ENCODE measurements at regions not wholly inside any gene's neighbourhood (a gene's known extent, or its start where the extent isn't known, plus 50 kb on each side); places are given as distances from the start of the nearest gene placed in this dataset.

GRCh38 chrX:97854086-97854485, 970.4 kb downstream of the RPA4 start:
- H4K8ac ChIP-seq (ENCODE audit: low read depth in 2 of 2, low read length in 2 of 2), result no peak overlapping the region
- no peak overlapping the region for H3K18ac ChIP-seq (ENCODE audit: low read depth, low read length)
- in situ Hi-C loops (cut with MboI; ENCODE audit: low sequenced_read_pairs), result no loop called here
- no peak overlapping the region for H2AFZ ChIP-seq (replicated peaks; ENCODE audit: low read length, poor library complexity)
- H2BK5ac ChIP-seq (ENCODE audit: low read depth, low read length, poor library complexity, severe bottlenecking), result no peak overlapping the region
- no peak for ATAC-seq (ENCODE audit: low read depth)
- H3K9ac ChIP-seq (ENCODE audit: low read depth, low read length), result no peak overlapping the region
- no peak overlapping the region for H3K4me2 ChIP-seq (ENCODE audit: low read depth, low read length)
- no peak for DNase-seq
- H2BK15ac ChIP-seq (ENCODE audit: low read depth, low read length), result no peak overlapping the region
- no peak overlapping the region for H4K91ac ChIP-seq (ENCODE audit: insufficient read depth, low read depth, low read length)
- H2BK20ac ChIP-seq (ENCODE audit: low read depth, low read length), result no peak overlapping the region
- H3K27me3 ChIP-seq (ENCODE audit: control insufficient read depth, insufficient read depth, low read length), result no peaks in the 10 kb centered on the region
- intact Hi-C loops (cut with micrococcal nuclease), result no loop called here
- H2AK9ac ChIP-seq (replicated peaks; ENCODE audit: low read depth, low read length, poor library complexity), result no peak overlapping the region
- no peak overlapping the region for H2AK5ac ChIP-seq (ENCODE audit: low read depth, low read length)
- H2BK120ac ChIP-seq (ENCODE audit: low read depth, low read length), result no peak overlapping the region
- no peaks in the 10 kb centered on the region for H3K79me1 ChIP-seq (ENCODE audit: low read depth in 1 of 2, low read length in 2 of 2)
- H3K14ac ChIP-seq (replicated peaks; ENCODE audit: low read depth, low read length), result no peak overlapping the region
- TF ChIP-seq NFE2L2 (IDR thresholded peaks at IDR 0.05; ENCODE audit: low read depth, low read length) (no peak), MAZ (IDR thresholded peaks at IDR 0.05; ENCODE audit: borderline replicate concordance, low read depth, low read length) (no peak), RFX5 (IDR thresholded peaks at IDR 0.05; ENCODE audit: low read depth, low read length) (no peak), POLR2A (IDR thresholded peaks at IDR 0.05; ENCODE audit: low read depth, low read length) (no peak), FOS (IDR thresholded peaks at IDR 0.05; ENCODE audit: low read depth, low read length) (no peak), RCOR1 (IDR thresholded peaks at IDR 0.05; ENCODE audit: insufficient replicate concordance, low read length) (no peak), RAD21 (IDR thresholded peaks at IDR 0.05; ENCODE audit: low read length) (no peak), SMC3 (IDR thresholded peaks at IDR 0.05; ENCODE audit: low read depth, low read length) (no peak), ELK1 (IDR thresholded peaks at IDR 0.05; ENCODE audit: borderline replicate concordance, low read depth, low read length) (no peak), MAFK (IDR thresholded peaks at IDR 0.05; ENCODE audit: low read depth, low read length) (no peak)
- no peaks in the 10 kb centered on the region for H3K36me3 ChIP-seq (ENCODE audit: control insufficient read depth, insufficient read depth, low read length)
- POLR2A ChIA-PET (ENCODE audit: unreplicated experiment), result no interaction called here
- H3K4me3 ChIP-seq (ENCODE audit: insufficient read depth, low read depth, low read length), result no peak overlapping the region
- dilution Hi-C loops (cut with HindIII; ENCODE audit: low sequenced_read_pairs, unreplicated experiment), result no loop called here
- BruUV-seq (replicated peaks), result no TSS peak
- no peak overlapping the region for H4K5ac ChIP-seq (ENCODE audit: low read depth, low read length)
- no peaks in the 10 kb centered on the region for H3K9me1 ChIP-seq (ENCODE audit: insufficient read depth, low read length)
- no peaks in the 10 kb centered on the region; the same call in 1 of the 2 replicates for H3K9me3 ChIP-seq (ENCODE audit: control insufficient read depth, insufficient read depth, low read length)
- no peak overlapping the region for H3K4ac ChIP-seq (ENCODE audit: low read depth, low read length)
- H3K56ac ChIP-seq (ENCODE audit: extremely low read depth, insufficient read depth, low read length), result no peak overlapping the region
- H3K27ac ChIP-seq (ENCODE audit: insufficient read depth, low read length), result no peak overlapping the region
- H4K20me1 ChIP-seq (ENCODE audit: insufficient read depth, low read length), result no peaks in the 10 kb centered on the region
- H3K4me1 ChIP-seq (ENCODE audit: control insufficient read depth, insufficient read depth, low read length), result no peaks in the 10 kb centered on the region; the same call in 1 of the 2 replicates
- 80% methylated on average over 2 of the region's 2 CpGs; no CpG with 5 or more reads in 1 of the 2 experiments for WGBS, 2 experiments (ENCODE audit: extremely low coverage in 2 of 2, insufficient read length in 1 of 2)
- CTCF ChIA-PET, result no interaction called here
- no peak overlapping the region for H3K23ac ChIP-seq (ENCODE audit: low read depth, low read length)
